Mucosa of gallbladder (tissue), 1 donor: ENCODE measurements at regions not wholly inside any gene's neighbourhood (a gene's known extent, or its start where the extent isn't known, plus 50 kb on each side); places are given as distances from the start of the nearest gene placed in this dataset.
A peak's percentile ranks its signal among the peaks of the same experiment; 100 is the strongest.

Experiments used
- DNase-seq: peaks from one replicate; pipeline ENCODE4 v3.0.0-alpha.2; 2020; ENCODE audit warnings: low spot score
- donor health status: DM: no; HTN: no; CAD: no.

DNA sequence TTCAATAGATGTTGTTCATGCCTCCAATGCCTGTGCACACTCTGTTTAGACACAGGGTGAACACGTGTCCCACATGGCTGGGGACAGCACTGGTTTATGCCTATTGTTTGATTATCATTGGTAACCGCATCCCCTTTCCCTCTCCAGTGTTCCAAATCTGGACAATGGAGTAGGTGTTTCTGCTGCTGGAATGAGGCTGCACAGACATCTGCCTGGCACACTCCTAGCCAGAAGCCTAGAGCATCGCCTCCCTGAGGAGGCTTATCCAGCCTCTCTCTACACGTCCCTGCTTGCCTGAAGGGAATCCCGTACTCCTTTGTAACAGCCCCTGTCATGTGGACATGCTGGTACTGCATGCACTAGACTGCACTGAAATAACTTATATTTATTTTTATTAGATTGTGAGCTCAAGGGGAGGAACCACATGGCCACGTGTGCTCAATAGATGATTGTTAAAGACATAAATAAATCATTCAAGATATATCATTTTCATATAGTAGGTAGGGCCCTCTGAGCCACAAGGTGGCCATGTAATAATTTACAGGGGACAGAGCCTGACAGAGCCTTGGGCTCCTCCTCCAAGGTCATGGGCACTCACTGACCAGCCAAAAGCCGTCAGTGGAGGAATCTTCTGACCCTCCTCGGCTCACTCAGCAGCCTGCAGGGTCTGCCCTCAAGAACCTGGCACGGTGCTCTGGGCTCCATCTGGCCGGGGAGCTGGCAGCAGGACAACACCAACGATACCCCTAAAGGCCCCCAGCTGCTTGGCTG, 310.9 kb upstream of the ZNF32 start:
- DNase-seq = no peak

DNA sequence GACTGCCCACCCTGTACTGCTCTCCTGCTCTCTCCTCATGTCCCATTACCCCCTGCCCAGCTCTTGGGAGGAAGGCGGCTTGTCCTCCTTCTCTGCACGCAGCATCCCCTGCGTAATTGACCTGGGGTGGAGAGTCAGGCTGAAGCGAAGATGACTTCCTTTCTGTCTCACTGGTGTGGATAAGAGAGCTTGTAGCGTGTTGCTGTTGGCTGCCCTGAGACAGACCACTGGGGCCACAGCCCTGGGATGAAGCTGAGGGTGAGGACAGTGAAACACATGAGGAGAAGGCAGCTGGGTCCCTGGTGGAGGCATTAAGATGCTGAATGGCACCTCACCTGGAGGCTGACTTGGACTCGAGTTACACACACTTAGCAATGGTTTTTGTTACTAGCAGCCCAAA, 310.3 kb upstream of the ZNF32 start:
- no peak for DNase-seq

DNA sequence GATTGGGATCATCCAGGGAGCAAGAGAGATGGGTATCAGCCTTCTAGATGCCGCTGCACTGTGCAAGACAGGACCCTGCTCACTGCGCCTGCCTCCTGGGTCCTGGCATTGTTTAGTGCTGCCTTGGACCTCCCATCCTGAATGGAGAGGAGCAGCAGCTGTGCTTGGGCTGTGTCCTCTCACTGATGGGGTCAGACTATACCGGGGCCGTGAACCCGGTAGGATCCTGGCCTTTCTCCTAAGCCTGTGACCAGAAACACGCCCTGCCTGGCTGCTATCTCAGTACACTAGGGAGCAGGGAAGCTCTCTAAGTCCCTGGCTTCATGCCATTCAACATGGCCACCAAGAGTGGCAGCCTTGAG, 309.4 kb upstream of the ZNF32 start:
- DNase-seq = no peak

DNA sequence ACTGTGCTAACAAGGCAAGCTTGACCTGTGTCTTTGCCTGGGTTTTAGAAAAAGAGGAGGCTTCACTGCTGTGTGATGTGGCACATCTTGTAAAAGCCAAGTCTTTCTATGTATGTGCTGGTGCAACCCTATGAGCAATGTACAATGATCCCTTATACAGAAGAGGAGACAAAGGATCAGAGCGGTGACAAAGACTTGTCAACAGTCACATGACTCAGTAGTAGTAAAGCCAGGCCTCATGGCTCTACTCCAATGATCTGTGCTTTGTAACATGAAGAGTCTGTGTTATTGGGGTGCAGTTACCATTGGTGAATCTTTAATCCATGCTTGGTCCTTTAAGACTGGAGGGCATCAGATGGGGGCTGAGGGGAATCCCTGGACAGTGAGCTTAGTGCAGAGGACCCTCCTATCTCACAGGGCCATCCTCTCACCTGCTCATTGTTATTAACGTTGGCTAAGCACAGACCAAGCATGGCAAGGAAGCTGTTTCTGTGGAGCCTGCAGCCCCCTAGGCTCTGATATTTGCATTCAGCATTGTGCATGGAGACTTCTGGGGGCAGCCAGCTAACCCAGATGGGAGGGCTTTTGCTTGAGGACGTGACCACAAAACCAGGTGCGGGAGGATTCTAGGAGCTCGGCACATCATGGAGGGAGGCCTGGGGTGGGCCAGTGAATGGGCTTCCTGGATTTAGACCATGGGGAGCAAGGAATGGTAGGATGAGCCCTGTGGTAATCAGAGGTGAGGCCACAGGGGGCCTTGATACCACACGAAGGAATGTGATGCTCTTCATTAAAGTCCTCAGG, 308.8 kb upstream of the ZNF32 start:
- DNase-seq = no peak

DNA sequence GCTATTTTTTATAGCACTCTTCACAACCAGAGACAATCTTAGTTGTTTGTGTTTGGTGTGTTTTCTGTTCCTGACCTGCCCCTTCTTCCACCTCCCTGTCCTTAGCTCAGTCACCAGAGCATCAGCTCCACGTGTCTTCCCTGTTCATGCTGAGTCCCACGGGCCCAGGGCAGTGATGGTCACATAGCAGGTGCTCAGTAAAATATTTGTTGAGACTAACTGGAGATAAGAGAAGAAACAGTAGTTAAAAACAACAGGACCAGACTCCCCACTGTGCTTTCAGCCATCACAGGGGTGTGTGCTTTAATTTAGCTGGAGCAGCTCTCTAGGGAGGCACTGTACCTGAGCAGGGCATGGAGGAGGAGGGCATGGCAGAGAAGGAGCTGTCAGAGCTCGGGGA, 307.3 kb upstream of the ZNF32 start:
- DNase-seq = no peak

DNA sequence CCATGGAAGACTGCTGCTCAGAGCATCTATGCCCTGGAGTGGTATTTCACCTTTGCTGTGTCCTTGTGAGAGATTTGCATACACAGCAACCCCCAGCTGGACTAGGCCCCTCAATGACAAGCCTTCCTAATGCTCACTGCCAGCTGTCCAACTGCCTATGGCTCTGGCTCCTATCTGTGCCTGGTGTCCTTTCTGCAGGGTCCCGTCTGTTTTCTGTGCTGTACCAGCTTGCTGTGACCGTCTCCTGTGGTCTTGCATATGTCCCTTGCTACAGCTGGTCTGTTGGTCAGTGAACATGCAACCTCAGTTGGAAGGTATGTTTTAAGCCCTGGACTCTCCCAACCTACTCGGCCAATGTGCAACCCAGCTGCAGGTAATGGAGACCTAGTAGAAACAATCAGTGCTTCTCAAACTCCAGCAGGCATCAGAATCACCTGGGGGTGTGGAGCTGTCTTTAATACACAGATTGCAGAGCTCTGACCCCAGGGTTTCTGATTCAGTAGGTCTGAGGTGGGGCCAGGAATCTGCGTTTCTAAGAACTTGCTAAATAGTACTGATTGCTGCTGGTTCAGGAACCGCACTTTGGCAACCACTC, 306.4 kb upstream of the ZNF32 start:
- no peak for DNase-seq

DNA sequence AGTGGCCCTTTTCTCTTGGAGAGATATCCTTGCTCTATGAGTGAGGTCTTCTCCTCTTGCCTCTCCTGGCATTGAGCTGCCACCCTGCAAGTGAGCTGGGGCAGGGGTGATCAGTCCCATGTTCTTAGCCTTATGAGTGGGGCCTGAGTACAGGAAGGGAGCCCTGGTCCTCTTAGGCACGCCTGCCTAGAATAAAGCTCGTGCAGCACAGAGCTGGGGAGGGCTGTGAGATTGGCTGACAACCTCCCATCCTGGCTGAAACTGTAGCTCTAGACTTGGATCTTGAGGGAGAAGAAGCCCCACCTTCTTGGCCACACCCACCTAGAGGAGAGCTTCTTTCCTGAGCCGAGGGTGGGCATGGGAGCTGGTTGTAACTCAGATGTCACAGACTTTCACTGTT, 305.0 kb upstream of the ZNF32 start:
- no peak for DNase-seq

DNA sequence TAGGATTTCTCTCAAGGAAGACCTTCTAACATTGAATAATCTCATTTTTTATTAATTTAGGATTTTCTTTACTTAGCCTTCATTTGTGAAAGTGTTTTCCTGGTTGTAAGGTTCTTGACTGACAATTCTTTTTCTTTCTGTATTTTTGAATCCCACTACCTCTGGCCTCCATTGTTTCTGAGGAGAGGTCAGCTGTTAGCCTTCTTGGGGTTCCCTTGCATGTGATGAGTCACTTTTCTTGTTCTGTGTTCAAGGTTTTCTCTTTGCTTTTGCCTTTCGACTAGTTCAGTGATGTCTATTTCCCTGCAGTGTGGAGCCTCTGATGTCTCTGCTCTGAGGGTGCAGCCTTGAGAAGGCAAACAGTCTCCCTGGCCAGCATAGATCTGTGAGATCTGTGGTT, 304.1 kb upstream of the ZNF32 start:
- no peak for DNase-seq

DNA sequence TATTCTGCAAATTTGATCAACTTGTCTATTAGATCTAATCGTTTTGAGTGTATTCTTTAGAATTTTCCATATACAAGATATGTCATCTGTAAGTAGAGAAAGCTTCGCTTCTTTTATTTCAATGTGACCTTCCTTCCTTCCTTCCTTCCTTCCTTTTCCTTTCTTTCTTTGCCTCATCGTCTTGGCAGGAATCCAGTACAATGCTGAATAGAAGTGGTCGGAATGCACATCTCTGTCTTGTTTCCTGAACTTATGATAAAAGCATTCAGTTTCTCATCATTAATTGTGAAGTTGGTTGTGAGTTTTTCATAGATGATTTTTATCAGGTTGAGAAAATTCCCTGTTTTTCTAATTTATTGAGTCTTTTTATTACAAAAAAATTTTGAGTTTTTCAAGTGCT, 300.7 kb upstream of the ZNF32 start:
- DNase-seq = no peak

DNA sequence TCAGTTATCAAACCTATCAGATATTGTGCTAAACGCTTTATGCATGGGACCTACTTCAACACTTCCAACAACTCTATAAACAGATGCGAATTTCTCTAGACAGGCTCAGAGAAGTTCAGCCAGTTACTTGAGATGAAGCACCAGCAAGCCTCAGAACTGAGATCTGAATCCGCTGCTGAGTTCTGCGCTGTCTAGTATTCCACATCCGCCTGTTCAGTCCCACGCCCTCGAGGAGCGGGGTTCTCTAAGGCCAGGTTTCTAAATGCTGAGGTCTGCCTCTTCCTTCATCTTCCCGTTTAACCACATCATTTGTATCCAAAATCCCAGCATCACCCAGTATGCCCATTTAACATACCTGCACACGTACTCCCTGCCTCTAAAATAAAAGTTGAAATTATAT, 297.8 kb upstream of the ZNF32 start:
- DNase-seq = peak; percentile 5

DNA sequence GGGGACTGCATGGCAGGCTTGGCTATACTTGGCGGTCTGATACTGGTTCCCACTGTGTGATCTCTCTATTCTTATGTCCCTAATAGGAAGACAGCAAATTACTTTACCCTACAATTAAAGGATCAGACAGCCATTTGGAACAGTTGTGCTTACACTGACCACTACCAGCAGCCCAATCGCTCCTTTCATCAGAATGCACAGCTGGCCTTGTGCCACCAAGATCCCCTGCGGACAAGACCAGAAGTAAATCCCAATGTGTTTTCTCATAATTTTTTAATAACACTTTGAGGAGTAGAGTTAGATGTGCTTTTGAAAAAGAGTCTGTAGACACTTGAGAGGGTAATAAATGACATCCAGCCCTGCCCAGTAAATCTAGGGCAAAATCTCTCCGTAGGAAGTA, 297.2 kb upstream of the ZNF32 start:
- no peak for DNase-seq

DNA sequence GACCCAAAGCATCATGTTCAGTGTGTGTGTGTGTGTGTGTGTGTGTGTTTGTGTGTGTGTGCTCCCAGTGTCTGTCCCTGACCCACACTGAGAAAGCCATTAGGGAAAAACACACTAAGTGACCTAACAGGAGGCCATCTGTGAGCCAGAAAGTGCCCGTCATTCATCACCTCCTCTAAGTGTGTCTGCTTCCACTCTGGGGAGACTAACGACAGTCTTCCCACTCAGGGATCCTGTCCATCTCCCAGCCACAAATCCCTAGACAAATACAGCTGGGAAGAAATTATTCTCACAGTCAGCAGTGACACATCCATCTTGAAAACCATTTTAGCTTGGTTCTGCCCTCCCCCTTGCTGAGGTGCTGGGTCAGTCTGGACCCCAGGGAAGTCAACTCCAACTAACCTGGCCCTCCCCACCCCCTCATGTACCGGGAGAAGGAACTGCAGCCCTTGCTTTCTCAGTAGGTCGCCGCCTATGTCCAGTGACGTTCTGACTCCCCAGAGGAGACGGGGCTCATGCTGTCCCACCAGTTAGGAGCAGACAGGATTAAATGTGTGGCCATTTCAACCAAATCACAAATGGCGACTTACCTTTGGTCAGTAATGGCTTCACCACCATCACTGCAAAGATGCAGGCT, 296.5 kb upstream of the ZNF32 start:
- DNase-seq = peak; percentile 2

DNA sequence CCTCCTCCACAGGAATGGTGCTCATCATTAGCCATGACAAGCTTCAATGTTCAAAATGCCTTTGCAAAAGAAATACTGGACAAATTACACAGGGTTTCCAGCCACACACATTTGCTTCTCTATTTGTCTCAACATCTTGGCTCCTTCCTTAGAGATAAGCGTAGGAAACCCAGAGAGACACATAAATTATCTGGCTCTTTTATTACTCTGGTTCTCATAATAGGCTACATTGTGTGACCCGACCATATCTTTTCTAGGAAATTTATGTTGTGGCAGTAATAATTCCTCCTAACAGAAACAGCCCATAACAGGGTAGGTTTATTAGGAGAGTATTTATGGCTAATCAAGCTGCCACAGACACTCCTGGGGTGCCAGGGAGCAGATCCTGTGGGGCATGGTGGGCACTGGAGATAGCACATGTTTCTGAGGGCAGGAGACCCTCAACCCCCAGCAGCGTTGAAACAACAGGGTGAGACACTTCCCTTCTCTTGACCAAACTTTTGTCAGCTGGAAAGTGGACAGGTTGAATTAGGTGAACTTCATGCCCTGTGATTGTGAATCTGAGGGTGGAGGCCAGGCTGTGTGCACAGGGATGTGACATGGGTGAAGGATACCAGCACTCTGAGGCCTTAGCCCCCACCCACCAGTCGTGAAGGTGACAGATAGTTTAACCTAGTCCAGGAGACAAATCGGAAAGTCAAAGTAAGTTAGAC, 295.9 kb upstream of the ZNF32 start:
- peak; percentile 5 for DNase-seq

DNA sequence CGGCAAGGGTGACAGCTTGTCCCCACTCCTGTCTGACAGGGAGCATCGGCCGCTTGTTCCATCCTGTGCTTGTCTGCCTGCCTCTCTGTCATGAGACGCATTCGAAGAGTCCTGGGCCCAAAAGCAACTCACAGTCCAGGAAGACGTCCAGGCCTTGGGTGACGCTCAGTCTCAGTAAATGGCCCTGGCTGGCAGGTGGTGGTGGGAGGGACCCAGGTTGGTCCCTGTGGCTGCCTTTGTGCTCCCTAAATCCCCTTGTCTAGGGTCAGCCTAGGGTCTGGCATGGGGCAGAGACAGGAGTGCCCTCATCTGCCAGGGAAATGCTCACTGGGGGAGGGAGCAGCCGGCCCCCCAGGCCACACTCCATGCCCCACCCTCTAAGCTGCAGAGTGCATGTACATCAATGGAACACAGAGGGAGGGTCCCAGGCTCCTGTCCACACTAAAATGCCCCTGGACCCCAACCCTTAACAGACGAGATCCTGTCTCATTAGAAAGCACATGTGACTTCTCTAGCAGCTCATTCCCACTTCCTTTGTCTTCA, 295.2 kb upstream of the ZNF32 start:
- DNase-seq = peak; percentile 3

DNA sequence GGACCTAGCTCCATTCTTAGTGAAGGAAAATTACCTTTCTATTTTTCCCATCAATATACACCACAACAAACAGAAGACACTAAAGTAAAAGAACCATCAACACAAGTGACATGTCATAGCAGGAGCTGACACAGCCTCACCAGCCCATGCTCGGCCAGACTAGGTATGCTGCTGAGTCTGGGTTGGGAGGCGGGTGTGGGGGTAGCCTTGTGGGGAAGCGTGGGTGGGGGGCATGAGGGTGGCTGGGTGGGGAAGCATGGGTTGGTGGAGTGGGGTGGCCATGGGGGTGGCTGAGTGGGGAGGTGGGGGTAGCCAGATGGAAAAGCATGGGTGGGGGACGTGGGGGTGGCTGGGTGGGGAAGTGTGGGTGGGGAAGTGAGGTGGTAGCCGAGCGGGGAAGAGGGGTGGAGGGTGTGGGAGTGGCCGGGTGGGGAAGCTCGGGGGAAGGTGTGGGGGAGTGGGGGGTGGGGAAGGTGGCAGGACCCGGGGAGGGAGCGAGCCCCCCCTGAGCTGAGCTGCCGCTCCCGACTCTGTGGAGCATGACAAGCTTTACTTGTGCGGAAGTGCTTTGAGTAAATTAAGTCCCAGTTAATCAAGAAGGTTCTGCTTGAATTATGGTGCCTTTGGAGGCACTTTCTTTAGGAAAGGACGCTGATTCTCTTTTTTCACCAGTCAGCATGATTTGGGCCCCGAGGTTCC, 294.6 kb upstream of the ZNF32 start:
- no peak for DNase-seq

DNA sequence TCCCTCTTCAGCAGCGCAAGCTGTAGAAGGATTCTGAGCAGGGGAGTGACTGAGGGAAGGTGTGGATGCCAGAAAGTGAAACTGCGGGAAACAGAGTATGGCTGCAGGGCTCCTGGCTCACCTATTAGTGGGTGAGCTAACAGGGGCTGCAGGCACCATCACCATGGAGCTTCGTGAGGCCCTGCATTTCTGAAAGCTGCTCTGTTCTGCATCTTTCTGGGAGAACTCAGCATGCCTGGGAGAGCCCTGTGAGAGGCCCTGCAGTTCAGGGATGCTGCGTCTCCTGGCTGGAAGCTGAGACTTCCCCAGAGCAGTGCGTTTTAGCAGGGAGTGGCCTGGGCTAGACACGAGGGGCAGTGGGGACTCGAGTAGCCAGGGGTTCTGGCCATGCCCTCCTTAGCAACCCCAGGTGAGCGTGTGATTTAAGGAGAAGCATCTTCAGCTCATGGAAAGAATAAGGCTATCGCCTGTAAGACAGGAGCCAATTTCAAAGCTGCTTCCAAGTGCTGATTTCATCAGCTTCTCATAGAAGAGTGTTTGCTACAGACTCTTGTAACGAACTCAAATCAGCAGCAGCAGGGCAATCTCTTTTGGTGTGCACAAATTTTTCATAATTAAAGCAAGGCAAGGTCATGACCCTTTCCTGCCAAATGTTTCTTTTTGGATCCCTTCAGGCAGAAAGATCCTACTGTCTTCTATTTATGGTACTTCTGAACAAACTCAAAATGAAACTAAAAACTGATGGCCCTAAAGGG, 293.6 kb upstream of the ZNF32 start:
- DNase-seq = peak; percentile 7

DNA sequence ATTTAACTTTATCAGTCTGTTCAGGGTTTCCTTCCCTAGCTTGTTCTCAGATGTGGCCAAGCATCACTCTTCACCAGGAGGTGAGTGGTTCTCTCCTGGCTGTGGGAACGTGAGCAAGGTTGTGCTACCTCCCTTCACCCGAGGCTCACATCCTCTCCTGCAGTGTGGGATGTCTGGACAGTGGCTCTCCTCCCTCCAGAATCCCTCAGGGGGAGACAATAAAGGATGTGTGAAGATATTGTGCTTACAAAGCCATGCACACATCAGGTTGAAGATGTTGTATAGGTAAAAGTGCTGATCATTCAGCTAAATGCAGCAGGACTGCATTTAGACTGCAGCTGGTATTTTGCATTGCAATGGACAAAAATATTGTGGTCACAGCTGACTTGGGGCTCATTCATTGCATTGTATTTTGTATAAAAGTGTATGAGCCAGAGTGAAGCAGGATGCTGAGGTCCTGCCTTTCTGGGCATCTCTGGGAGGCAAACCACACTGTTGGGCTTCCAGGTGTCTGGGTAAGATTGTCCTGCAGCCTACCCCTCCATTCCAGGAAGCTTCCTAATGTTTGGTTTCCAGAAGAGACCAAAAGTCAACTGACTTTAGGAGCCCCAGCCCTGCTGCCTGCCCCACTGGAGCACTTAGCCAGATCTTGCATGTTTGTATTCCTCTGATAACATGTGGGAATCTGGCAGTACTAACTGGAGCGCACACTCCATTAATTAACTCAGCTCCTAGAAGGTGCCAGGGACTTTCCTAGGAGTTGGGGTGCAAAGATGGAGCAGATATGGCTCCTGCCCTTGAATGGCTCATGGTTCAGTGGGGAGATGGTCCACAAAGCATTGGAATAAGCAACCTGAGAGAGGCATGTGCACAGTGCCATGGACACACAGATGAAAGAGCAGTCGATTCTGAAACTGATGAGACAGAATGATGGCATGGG, 292.5 kb upstream of the ZNF32 start:
- DNase-seq = no peak

DNA sequence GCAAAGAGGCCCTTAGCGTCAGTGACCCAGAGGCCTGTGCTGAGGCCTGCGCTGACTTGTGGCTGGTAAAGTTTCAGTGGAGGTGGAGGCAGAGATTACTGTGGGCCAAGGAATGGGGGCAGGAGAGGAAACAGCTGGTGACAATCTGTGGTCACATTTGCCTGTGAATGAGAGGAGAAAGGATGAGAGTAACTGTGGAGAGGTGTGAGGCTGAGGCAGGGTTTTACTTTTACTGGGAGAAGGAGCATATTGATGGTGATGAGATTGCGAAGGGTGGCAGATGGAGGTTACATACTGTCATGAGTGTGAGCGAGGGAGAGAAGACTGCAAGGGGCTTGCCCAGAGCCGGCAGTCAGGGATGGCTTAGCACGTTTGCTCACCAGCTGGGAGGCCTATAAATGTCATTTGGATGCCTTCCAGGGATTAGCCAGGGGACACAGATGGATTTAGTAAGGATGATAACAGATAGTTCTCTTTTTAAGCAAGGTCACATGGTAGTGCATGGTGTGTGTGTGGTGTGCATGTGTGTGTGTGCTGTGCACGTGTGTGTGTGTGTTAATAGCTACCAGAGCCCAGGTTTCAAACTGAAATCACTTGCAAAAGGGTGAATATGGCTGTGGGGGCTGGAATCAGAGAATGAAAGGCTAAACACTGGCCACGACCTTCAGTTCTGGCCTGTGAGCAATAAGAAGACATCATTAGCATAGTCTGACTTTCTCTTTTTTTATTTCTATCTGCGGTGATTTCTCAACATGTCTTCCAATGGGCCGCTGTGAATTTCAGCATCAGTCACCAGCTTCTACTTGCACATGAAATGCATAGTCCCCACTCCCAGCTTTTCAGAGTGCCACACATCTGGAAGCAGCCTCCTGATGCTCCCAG, 291.5 kb upstream of the ZNF32 start:
- no peak for DNase-seq
